GM18502 (cell line): ENCODE measurements at regions not wholly inside any gene's neighbourhood (a gene's known extent, or its start where the extent isn't known, plus 50 kb on each side); places are given as distances from the start of the nearest gene placed in this dataset.

ENCODE experiments used
- ATAC-seq: cut with Tn5 transposase; IDR thresholded peaks from one replicate; pipeline ENCODE4 v1.9.1; 2021; ENCODE audit warnings: mild to moderate bottlenecking; ENCODE audit not compliant: unreplicated experiment, poor library complexity

DNA sequence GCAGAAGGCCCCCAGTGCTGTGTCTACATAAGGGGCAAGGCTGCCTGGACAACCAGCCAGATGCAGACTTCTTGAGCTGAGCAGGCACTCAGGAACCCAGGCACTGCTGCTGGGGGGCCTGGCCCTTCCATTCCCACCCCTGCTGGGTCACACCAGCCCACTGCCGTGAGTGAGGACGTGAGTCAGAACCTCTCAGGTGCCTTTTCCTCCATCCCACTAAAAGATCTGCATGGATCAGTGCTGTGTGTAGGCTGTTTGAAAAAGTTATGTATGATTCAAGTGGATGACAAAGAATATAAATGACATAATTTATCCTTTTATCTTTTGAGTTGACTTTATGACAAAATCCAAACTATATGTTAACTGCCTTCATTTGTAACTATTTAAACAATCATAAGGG, 499.3 kb downstream of the INHBA start:
- no peak for ATAC-seq

DNA sequence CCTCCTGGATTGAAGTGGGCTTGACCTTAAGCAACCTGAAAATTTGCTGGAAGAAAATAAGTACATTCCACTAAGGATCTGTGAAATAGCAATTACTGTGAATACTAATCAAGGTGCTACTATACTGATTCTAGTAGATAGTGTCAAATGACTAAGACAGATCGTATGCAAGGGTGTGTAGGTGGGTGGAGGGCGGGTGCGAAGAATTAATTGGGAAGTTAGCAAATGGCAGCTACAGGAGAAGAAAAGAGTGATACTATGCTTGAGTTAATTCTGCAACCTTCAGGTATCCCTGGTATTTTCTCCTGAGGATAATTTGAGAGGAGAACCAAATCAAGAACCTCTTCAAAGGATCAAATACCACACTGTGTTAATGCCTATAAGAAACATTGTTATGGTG, 501.9 kb downstream of the INHBA start:
- no peak for ATAC-seq

DNA sequence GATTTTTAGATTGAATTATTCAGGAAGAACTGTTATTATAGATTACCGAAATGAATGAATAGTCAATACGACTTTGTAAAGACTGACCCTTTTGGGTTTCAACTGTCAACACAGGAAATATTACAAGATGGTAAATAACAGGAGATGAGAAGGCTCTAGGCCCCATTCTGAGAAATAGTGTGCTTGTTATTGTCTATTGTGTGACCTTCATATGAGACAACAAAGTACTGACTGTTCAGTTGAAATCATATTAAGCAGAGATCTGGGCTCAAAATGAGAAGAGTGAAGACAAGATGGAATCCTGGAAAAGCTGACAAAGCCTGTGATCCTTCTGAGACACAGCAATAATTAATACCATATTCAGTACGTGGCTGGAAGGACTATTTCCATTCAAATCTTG, 503.8 kb downstream of the INHBA start:
- no peak for ATAC-seq

DNA sequence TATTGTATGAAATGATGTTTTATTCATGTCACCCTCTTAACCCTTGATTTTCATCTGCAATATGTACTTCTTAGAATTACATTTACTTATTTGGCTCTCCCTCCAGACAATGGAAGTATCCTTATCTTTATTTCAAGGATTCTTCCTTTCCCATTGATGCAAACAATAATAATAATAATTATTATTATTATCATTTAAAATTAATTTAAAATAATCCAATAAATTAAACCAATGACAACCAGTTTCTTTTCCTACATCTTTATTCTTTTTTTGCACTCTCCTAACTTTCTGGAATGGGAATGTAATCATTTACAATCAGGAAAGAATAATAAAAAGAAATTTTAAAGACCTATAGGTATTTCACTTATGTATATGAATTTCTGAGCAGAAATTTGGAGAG, 504.4 kb downstream of the INHBA start:
- no peak for ATAC-seq

DNA sequence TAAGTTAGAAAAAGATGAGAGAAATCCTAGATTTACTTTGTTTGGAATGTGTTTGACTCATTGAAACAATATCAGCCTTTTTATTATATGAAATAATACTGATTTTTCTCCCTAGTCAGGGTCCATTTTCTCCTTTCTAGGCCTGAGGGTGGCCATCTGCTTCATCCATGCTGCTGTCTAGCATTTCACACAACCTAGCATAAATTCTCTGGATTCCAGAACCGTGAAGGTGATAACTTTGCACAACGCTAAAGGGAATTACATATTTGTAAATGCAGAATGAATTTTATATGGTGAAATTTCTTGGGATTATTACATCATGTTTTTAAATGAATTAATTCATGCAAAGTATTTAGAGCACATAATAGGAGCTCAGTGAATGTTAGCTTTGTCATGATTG, 505.1 kb downstream of the INHBA start:
- ATAC-seq: no peak

DNA sequence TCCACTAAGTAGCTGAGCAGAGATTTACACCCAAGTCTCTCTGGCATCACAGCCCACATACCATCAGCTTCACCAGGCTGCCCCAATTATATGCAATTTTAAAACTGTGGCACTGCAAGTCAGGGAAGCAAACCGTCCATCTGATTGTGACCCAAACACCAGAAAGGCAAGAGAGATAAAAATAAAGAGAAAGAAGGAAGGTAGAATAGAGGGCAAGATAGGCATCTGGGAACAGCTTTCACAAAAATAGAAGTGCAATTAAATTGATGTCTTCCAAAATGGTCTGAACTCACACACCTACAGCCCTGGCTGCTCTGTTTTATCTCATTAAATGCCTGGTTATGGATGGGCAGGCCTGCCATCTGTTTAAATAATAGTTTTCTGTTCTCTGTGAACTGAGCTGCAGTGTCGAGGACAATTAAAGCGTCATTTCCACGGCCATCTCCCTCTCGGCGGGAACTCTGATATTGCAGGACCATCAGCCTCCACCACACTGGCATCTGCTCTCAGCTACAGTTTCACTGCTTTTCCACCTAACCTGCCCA, 509.1 kb downstream of the INHBA start:
- no peak for ATAC-seq

DNA sequence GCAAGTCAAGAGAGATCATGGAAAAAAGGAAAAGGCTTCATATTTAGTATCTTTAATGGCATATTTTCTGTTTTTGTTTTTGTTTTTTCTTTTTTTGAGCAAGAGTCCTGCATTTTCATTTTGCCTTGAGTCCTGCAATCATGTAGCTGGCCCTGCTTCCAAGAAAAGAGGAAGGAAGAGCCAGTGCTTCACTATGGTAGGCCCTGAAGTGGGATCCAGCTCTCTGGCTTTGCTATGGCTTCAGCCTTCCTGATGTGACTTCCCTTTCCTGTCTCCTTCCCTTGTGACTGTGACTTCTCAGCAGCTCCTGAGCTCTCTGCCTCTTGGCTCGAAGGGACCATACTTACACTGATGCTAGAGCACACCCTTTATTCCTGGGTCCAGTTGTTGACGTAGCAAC, 512.3 kb downstream of the INHBA start:
- no peak for ATAC-seq

DNA sequence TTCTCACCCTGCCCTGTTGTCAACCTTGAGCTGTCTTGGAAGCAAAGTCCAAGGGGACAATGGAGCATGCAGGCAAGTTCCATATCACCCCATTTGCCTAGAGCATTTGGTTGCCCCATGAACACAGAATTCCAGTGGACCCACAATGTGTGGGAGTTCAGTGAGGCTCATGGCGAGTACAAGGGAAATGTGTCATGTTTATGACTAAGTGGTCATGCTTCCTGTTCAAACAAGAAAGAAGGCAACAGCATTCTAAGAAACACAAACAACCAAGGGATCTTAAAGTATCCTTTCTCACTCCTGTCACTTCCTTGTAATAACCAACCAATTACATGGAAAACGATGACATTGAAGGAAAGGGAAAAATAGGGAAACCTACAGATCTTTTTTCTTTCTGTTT, 513.0 kb downstream of the INHBA start:
- no peak for ATAC-seq

DNA sequence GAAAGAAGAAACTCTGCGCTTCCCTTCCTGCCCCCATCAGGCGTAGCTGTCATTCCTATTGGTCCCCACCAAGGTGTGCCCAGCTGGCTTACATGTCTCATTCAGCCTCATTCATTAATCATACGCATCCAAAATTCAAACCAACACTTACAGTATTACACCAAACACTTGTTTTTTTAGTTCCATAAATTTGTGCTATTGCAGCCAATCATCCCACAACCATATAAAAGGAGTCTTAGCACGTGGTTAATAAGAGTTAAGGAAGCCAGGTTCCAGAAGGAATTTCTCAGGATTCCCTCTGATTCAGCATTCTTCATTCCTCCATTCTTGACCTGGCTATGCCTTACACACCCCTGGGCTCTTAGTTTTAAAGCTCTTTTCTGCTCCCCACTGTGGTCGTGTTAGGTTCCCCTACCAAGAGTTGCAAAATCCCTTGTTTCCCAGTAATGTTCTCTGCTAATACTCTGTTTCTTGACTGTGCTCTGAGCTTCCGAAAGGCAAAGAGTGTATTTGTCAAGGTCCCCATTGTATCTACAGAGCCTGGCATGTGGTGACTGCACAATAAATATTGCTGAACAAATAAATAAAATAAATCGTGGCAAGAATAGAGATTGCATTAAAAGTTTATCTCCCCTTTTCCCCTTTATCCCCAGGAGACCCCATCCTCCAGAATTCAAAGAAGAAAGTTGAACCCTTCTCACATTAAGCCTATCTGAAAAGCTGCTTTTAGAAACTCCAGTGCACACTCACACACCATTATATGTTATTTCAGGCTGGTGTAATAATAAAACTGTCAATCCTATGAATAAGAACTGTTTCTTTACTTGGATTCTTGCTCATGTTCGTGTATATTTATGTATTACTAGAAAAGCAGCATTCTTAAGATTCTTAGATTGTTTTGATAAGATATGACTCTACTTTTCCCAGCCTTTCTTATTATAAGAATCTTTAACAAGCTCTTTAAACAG, 514.4 kb downstream of the INHBA start:
- ATAC-seq: no peak

DNA sequence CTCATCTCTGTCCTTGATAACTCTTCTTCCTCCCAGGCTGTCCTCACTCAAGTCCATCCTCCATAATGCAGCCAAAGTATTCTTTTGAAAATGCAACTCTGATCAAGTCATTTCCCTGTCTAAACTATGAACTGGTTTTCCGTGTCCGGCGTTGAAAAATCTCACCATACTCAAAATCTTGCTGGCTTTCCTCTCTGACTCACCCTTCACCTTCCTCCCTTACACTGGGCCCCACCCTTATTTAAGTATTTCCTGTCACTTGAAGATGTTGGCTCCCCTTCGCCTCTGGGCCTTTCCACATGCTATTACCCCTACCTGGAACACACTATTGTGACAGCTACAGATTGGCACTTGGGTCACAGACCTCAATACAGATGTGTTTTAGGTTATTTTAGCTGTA, 515.6 kb downstream of the INHBA start:
- ATAC-seq: no peak

DNA sequence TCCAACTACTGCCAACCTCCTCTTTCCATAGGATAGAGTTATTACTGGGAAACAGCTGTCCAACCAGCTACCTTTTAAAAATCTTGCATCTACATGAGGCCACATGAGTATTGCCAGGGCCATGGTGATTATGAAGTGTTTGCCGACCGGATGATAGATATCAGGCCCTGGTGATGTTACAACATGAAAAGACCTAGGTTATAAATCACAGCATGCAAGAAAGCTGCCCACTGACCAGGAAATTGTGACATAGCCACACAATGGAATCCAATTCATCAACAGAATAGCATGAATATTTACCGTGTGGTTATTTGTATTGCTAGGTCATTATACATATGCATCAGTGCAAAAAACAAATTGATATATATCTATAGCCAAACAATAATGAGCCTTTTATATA, 517.0 kb downstream of the INHBA start:
- ATAC-seq: no peak

DNA sequence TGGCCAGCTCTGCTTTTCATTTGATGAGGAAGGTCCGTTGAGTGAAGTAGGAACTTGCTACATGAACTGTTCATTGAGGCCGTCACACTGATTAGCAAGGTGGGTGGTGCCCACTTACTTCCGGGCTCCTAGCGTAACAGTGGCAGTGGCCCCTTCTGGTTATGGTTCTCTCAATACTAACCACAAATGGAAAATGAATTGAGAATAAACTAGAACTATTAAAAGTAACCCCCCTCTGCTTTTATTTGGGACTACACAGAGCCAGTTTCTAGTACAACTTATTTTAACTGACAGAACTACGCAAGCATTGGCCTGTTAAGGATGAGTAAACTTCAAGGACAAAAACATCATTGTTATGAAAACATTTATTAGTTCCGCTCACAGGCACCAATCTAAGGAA, 519.1 kb downstream of the INHBA start:
- ATAC-seq: no peak

DNA sequence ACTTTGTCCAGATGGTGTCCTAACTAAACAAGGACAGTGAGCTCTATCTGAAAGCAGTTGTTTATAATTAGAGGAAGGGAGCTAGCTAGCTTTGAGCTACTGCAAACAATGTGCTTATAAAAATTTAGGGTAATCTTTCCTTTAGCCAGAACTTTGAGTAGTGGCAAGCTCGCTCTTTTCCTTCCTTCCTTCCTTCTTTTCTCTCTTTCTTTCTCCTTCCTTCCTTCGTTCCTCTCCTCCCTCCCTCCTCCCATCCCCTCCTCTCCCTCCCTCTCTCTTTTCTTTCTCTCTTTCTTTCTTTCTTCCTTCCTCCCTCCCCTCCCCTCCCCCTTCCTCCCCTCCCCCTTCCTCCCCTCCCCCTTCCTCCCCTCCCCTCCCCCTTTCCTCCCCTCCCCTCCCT, 520.1 kb downstream of the INHBA start:
- ATAC-seq: no peak

DNA sequence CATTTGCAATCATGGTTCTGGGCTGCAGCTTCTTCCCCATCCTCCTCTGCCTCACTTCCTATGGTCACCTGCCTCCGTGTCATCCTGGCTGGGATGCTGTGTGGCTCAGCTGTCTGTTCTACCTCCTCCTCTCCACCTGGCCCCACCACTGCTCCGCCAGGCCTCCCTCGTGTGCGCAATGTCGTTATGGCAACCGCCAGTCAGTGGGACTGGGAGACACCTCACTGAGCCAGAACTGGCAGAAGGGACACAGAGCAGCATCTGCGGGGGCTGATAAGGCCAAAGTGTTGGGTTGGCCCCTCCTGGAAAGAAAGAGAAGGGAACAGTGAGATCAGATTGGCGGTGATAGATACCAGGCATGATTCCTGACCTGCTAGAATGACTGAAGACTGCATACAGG, 527.5 kb downstream of the INHBA start:
- ATAC-seq: no peak

DNA sequence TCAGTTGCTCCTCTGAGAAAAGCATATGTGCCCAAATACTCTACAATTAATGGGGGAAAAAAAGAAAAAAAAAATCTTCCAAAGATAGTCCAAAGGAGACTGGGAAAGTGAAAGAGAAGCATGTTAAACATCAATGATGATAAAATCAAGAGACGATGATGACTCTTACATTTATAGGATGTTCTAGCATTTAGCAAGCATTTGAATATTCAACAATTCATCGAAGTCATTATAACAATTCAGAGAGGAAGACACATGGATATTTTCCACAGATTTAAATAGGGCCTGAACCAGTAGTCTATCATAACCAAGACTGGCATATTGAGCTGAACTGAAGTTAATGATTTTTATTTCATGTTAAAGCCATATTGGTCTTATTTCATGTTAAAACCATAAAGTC, 528.4 kb downstream of the INHBA start:
- ATAC-seq: no peak

DNA sequence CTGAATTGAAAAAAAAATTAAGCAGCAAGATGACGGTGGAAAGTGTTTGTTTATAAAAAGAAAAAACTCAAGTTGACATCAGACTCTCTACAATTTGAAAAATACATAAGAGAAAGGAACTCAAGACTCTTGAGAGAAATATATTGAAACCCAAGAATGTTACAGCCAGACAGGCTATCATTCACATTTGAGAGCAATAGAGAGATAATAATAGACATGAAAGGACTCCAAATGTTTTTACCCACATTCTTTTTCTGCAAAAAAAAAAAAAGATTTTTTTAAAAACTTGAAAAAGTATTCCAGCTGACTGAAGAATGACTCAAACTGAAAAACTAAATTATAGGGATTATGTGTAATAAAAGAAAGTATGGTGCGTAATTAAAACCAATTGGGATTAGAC, 532.4 kb downstream of the INHBA start:
- ATAC-seq: no peak

DNA sequence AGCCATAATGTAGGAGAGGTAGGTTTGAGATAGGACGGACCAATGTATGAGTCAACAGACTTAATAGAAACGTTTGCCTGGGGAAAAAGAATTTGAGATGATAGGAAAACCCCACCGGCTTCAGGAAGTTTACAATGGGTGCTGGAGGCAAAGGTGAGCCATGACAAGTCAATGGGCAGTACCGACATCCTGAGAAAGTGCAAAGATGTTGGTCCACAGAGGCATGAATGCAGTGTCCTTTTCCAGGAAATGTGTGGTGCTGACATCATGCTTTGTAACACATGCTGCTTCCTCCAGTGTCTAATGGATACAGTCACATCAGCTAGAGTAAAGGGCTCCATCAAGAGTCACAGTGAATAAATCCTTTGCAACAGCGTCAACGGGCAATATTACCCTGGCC, 533.6 kb downstream of the INHBA start:
- ATAC-seq: no peak

DNA sequence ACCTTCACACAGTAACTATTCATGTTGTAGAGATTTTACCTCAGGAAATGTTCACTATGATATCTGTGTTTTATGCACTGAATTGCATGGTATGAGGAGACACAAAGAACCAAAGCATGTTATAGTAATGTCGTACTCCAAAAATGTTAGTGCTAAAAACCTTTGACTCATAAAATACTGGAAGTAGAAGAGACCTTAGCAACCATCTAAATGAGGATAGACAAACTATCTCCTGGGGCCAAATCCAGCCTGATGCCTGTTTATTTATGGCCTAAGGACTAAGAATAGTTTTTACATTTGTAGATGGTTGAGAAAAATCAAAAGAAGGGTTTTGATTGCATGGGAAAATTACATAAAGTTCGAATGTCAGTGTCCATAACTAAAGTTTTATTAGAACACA, 535.1 kb downstream of the INHBA start:
- ATAC-seq: no peak

DNA sequence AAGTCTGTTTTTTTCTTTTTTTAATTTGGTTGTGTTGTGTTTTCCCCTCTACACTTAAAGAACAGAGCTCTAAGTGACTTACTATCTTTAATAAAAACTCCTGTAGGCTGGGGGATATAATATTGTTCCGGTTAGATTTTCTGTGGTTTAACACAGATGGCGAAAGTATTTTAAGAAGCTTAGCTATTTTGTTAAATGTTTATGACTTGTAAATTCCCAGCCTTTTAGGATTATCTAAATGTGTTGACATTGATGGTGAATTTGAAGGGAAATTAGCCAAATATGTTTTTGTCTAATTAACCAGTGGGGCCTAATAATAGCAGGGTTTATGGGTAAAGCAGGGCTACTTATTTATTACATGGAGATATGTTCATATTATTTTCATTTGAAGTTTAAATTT, 538.5 kb downstream of the INHBA start:
- no peak for ATAC-seq

DNA sequence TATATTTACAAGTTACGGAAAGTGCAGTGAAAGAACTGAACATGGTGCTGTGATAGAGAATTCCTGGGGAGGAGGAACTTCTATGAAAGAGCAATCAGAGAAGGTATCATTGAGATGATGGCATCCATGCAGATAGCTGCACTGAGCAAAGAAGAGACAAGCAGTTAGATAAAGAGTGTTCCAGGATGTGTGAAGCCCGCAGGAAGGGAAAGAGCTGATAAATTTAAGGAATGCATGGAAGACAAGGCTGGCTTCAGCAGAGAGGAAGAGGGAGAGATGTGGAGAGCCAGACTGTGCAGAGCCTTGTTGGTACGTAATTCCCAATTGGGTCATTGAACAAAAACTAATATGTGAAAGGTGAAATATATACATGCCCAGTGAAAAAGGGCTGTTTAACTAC, 538.9 kb downstream of the INHBA start:
- no peak for ATAC-seq

DNA sequence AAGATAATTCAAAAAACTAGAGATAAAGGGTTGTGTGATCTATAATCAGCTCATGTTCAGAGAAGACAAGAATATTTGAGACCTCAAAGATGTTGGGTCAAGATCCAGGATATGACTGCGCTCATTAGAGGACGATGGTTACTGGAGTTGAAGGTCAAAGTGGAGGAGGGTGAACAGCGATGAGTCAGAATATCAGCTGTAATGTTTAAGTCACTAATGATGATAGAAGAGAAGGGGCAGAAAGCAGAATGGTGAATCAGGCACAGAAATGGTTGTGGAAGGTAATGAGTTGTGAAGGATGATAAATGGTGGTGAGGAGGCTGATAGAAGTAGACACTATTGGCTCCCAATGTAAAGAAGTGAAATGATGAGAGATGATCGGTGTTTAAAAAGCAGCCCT, 540.3 kb downstream of the INHBA start:
- no peak for ATAC-seq

DNA sequence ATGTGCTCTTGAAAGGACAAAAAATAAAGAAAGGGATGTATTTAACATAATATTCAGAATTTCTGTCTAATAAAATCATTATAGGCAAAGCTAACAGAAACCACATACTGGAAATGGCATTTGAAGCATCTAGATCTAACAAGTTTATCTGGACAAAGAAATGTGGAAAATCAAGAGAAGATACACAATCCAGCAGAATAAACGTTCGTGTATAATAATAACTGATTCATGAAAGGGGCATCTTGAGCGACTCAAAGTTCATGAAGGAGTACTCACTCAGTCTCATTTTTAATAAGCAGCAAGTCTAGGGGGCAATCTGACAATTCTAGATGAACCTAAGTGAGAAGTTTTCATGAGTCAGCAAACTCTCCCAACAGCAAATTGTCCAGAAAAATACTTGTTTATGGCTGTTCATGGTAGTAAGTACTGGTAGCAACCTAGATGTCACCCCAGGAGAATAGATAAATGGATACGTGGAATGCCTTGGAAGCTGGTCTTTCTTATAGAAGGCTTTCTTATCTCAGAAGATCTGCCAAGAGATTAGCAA, 541.8 kb downstream of the INHBA start:
- no peak for ATAC-seq
